H1 (cell line): ENCODE measurements at regions not wholly inside any gene's neighbourhood (a gene's known extent, or its start where the extent isn't known, plus 50 kb on each side); places are given as distances from the start of the nearest gene placed in this dataset.

Experiments
- CTCF ChIA-PET: fragments of 300-600 bp; sonication (Branson Sonifier 250); formaldehyde crosslinking; loops from one replicate; lab custom pipeline; 2021; ENCODE audit not compliant: partially characterized antibody; lab: Charles Lee
- POLR2A ChIA-PET: fragments of 300-600 bp; sonication (Branson Sonifier 250); formaldehyde crosslinking; loops from one replicate; lab custom pipeline; 2021; ENCODE audit warnings: inconsistent platforms; ENCODE audit not compliant: partially characterized antibody; lab: Charles Lee
- DNase-seq, 2 experiments: peaks; one replicate each; pipeline versions ENCODE4 v3.0.0 to v3.0.0-alpha.2; 2010 to 2022; ENCODE audit warnings: low spot score in 2 of 2, low read depth in 1 of 2, mixed read lengths in 1 of 2
- FAIRE-seq: peaks from 2 replicates; lab custom pipeline; 2011; peaks lifted over from hg19 to GRCh38; lab: Jason Lieb, UNC
- H2AFZ ChIP-seq: 2 replicates; pipeline ENCODE4 v1.8.1; 2012; ENCODE audit warnings: low read length, inconsistent platforms
- H2AK5ac ChIP-seq: 2 replicates; pipeline ENCODE4 v1.6.1; 2013; ENCODE audit warnings: low read depth, low read length
- H2BK120ac ChIP-seq: replicated peaks from 2 replicates; pipeline ENCODE3; 2013; ENCODE audit warnings: low read depth, low read length, inconsistent platforms
- H2BK12ac ChIP-seq: 2 replicates; pipeline ENCODE4 v1.6.1; 2013; ENCODE audit warnings: low read depth, low read length
- H2BK15ac ChIP-seq: 2 replicates; pipeline ENCODE4 v1.6.1; 2013; ENCODE audit warnings: low read length
- H2BK20ac ChIP-seq: 2 replicates; pipeline ENCODE4 v1.6.1; 2013; ENCODE audit warnings: low read length
- H2BK5ac ChIP-seq: 2 replicates; pipeline ENCODE4 v1.6.1; 2013; ENCODE audit warnings: low read depth, low read length
- H3K14ac ChIP-seq: 2 replicates; pipeline ENCODE4 v1.6.1; 2013; ENCODE audit warnings: inconsistent platforms; ENCODE audit not compliant: insufficient read length
- H3K18ac ChIP-seq: 2 replicates; pipeline ENCODE4 v1.6.1; 2013; ENCODE audit warnings: low read length; ENCODE audit errors: extremely low read depth
- H3K23ac ChIP-seq: 2 replicates; pipeline ENCODE4 v1.6.1; 2013; ENCODE audit warnings: inconsistent platforms; ENCODE audit not compliant: insufficient read length
- H3K23me2 ChIP-seq: 2 replicates; pipeline ENCODE4 v1.6.1; 2013; ENCODE audit warnings: low read depth, low read length
- H3K27ac ChIP-seq: 2 replicates; pipeline ENCODE4 v1.6.1; 2011; ENCODE audit warnings: low read depth, low read length, inconsistent platforms
- H3K27me3 ChIP-seq, 4 experiments: replicated peaks in 1 of 4; 1 replicate in 1 of 4; 2 replicates in 3 of 4; pipeline versions ENCODE4 v1.6.1 to v1.8.1; 2011 to 2013; ENCODE audit warnings: low read length in 3 of 4, mild to moderate bottlenecking in 3 of 4, inconsistent platforms in 2 of 4, mixed read lengths in 2 of 4, moderate library complexity in 1 of 4; ENCODE audit not compliant: control insufficient read depth in 3 of 4, insufficient read depth in 3 of 4; ENCODE audit errors: extremely low read depth in 1 of 4
- H3K36me3 ChIP-seq, 4 experiments: 2 replicates each; pipeline versions ENCODE4 v1.6.1 to v1.8.1; 2011 to 2013; ENCODE audit warnings: mild to moderate bottlenecking in 4 of 4, low read length in 3 of 4, moderate library complexity in 2 of 4, control low read depth in 1 of 4, inconsistent platforms in 1 of 4; ENCODE audit not compliant: insufficient read depth in 4 of 4, control insufficient read depth in 2 of 4
- H3K4ac ChIP-seq: replicated peaks from 2 replicates; pipeline ENCODE3; 2013; ENCODE audit warnings: low read length, low read depth, mixed read lengths, inconsistent platforms; ENCODE audit not compliant: insufficient read length
- H3K4me1 ChIP-seq, 4 experiments: replicated peaks in 1 of 4; 1 replicate in 1 of 4; 2 replicates in 3 of 4; pipeline versions ENCODE4 v1.6.1 to v1.8.1; 2011 to 2013; ENCODE audit warnings: low read length in 3 of 4, inconsistent platforms in 2 of 4, mixed read lengths in 1 of 4; ENCODE audit not compliant: insufficient read depth in 4 of 4, control insufficient read depth in 3 of 4
- H3K4me2 ChIP-seq, 2 experiments: 2 replicates each; pipeline versions ENCODE4 v1.6.1 to v1.8.1; 2011 to 2013; ENCODE audit warnings: low read depth in 2 of 2, low read length in 2 of 2, control low read depth in 1 of 2, inconsistent platforms in 1 of 2, mild to moderate bottlenecking in 1 of 2; ENCODE audit not compliant: insufficient read depth in 1 of 2
- H3K4me3 ChIP-seq, 4 experiments: fragments of 200-600, 300-600 bp in 1 of 4; sonication (generic), shearing (Covaris generic), sonication (Bioruptor Twin) in 1 of 4; 2 replicates each; pipeline versions ENCODE4 v1.5.1 to v1.8.1; 2011 to 2016; ENCODE audit warnings: low read length in 4 of 4, low read depth in 3 of 4, control low read depth in 2 of 4, inconsistent platforms in 2 of 4, mild to moderate bottlenecking in 2 of 4, mixed read lengths in 1 of 4, moderate library complexity in 1 of 4; ENCODE audit not compliant: insufficient read depth in 2 of 4; ENCODE audit errors: extremely low read depth in 1 of 4
- H3K56ac ChIP-seq: replicated peaks from 2 replicates; pipeline ENCODE3; 2013; ENCODE audit warnings: low read depth, mild to moderate bottlenecking, mixed read lengths, low read length, inconsistent platforms; ENCODE audit not compliant: insufficient read length
- H3K79me1 ChIP-seq: 2 replicates; pipeline ENCODE4 v1.6.1; 2013; ENCODE audit warnings: low read depth, low read length, control low read depth
- H3K79me2 ChIP-seq, 2 experiments: 2 replicates each; pipeline versions ENCODE4 v1.6.1 to v1.8.1; 2012 to 2013; ENCODE audit warnings: low read length in 2 of 2, mild to moderate bottlenecking in 2 of 2, inconsistent platforms in 1 of 2; ENCODE audit not compliant: insufficient read depth in 2 of 2, control insufficient read depth in 1 of 2
- H3K9ac ChIP-seq, 4 experiments: replicated peaks in 1 of 4; 1 replicate in 1 of 4; 2 replicates in 3 of 4; pipeline versions ENCODE4 v1.6.1 to v1.8.1; 2011 to 2013; ENCODE audit warnings: low read depth in 3 of 4, low read length in 3 of 4, control low read depth in 2 of 4, mild to moderate bottlenecking in 2 of 4, moderate library complexity in 2 of 4, inconsistent platforms in 1 of 4; ENCODE audit errors: extremely low read depth in 1 of 4
- H3K9me3 ChIP-seq, 2 experiments: 2 replicates each; pipeline versions ENCODE4 v1.6.1 to v1.8.1; 2012 to 2013; ENCODE audit warnings: mild to moderate bottlenecking in 2 of 2, moderate library complexity in 2 of 2, control low read depth in 1 of 2, inconsistent platforms in 1 of 2, low read depth in 1 of 2, low read length in 1 of 2, mixed read lengths in 1 of 2; ENCODE audit not compliant: insufficient read depth in 2 of 2
- H4K20me1 ChIP-seq, 2 experiments: replicated peaks in 1 of 2; 2 replicates each; pipeline versions ENCODE3 to v1.8.1; 2011 to 2013; ENCODE audit warnings: inconsistent platforms in 2 of 2, low read length in 2 of 2, mild to moderate bottlenecking in 1 of 2; ENCODE audit not compliant: insufficient read depth in 2 of 2, control insufficient read depth in 1 of 2
- H4K5ac ChIP-seq: 2 replicates; pipeline ENCODE4 v1.6.1; 2013; ENCODE audit warnings: low read length, low read depth, mixed read lengths, inconsistent platforms; ENCODE audit not compliant: insufficient read length
- H4K8ac ChIP-seq: 2 replicates; pipeline ENCODE4 v1.8.0; 2013; ENCODE audit warnings: mild to moderate bottlenecking, moderate library complexity, low read length, inconsistent platforms; ENCODE audit not compliant: insufficient read depth; ENCODE audit errors: extremely low read depth
- H4K91ac ChIP-seq: replicated peaks from 2 replicates; pipeline ENCODE3; 2013; ENCODE audit warnings: low read length, mixed read lengths, inconsistent platforms; ENCODE audit not compliant: insufficient read length
- BACH1 ChIP-seq: IDR thresholded peaks from 2 replicates; pipeline ENCODE4 v1.6.1; 2012; ENCODE audit warnings: low read length, improper control_type of control experiment
- CHD1 ChIP-seq: IDR thresholded peaks from 2 replicates; pipeline ENCODE4 v1.6.1; 2012; ENCODE audit warnings: low read depth, low read length, improper control_type of control experiment
- KDM5A ChIP-seq: fragments of 200-600 bp; IDR thresholded peaks from 2 replicates; pipeline ENCODE4 v1.7.1; 2012; ENCODE audit warnings: mild to moderate bottlenecking, low read length, inconsistent platforms, mixed read lengths
- SAP30 ChIP-seq: fragments of 300-600 bp; sonication (generic); IDR thresholded peaks from 2 replicates; pipeline ENCODE4 v1.7.1; 2012; ENCODE audit warnings: low read length, moderate library complexity, mild to moderate bottlenecking, inconsistent platforms; ENCODE audit not compliant: insufficient read depth, insufficient replicate concordance
- SIX5 ChIP-seq: IDR thresholded peaks from 2 replicates; pipeline ENCODE4 v1.6.1; 2011; ENCODE audit warnings: mild to moderate bottlenecking, low read depth, low read length
- SP1 ChIP-seq: IDR thresholded peaks from 2 replicates; pipeline ENCODE4 v1.6.1; 2011; ENCODE audit warnings: low read depth, low read length
- SP4 ChIP-seq: IDR thresholded peaks from 2 replicates; pipeline ENCODE4 v1.6.1; 2012; ENCODE audit warnings: low read length, inconsistent platforms
- SUZ12 ChIP-seq: fragments of 200-600 bp; sonication (generic); IDR thresholded peaks from 2 replicates; pipeline ENCODE4 v1.6.1; 2012; ENCODE audit warnings: mild to moderate bottlenecking, inconsistent platforms, low read length, moderate library complexity, mixed read lengths
- TAF1 ChIP-seq: IDR thresholded peaks from 2 replicates; pipeline ENCODE4 v1.6.1; 2011; ENCODE audit warnings: mild to moderate bottlenecking, low read depth, low read length
- TCF12 ChIP-seq: IDR thresholded peaks from 2 replicates; pipeline ENCODE4 v1.6.1; 2011; ENCODE audit warnings: low read depth, mild to moderate bottlenecking, low read length
- WGBS, 2 experiments: shearing (Covaris generic) in 1 of 2; methylation state at CpG; one replicate each; pipeline versions ENCODE4 v1.1.6 to v1.1.7; 2013 to 2015; ENCODE audit warnings: low lambda C conversion rate in 2 of 2, mixed read lengths in 2 of 2, inconsistent platforms in 1 of 2, low coverage in 1 of 2, missing lambda C conversion rate in 1 of 2; ENCODE audit not compliant: insufficient replicate concordance in 2 of 2, insufficient coverage in 1 of 2, insufficient read length in 1 of 2; ENCODE audit errors: extremely low coverage in 1 of 2, missing lambda C conversion rate in 1 of 2; 5-methylcytosine and 5-hydroxymethylcytosine counted together
- TF ChIP-seq, protein P1 (sequence below): IDR thresholded peaks from 2 replicates; pipeline ENCODE4 v1.6.1; 2012; ENCODE audit warnings: inconsistent platforms

DNA sequence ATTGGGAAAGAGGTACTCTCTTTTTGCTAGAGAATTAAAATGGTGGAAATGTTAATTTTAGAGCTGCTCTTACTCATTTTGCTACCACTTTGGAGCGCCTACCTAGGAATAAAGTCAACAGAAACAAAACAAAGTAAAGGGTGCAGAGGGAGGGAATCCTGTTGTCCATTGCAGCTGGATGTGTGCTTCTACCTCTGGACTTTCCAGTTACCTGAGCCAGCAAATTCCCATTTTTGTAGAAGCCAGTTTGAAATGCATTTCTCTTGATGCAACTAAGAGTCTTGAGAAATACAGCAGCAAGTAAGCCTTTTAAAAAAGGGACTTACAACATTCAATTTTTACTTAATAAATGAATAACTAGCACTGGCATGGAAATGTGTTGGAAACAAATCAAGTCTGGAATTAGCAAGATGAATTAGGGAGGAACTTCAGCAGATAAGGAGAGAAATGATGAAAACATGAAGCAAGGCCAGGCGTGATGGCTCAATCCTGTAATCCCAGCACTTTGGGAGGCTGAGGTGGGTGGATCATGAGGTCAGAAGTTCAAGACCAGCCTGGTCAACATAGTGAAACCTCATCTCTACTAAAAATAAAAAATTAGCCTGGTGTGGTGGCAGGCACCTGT, 113.5 kb upstream of the CTTNBP2 start:
- Histone ChIP-seq H3K36me3 (no peaks in the 10 kb centered on the region), H4K91ac (no peak overlapping the region), H4K5ac (no peak overlapping the region), H3K14ac (no peak overlapping the region), H3K23me2 (no peaks in the 10 kb centered on the region), H2BK5ac (no peak overlapping the region), H2BK20ac (no peak overlapping the region), H3K4me1 (no peaks in the 10 kb centered on the region), H2AFZ (no peak overlapping the region), H4K8ac (no peak overlapping the region), H3K79me1 (no peaks in the 10 kb centered on the region), H2AK5ac (no peak overlapping the region), H3K4me2 (no peak overlapping the region), H3K27ac (no peak overlapping the region), H2BK15ac (no peak overlapping the region), H3K4me3 (no peak overlapping the region), H4K20me1 (no peaks in the 10 kb centered on the region), H3K23ac (no peak overlapping the region), H3K56ac (no peak overlapping the region), H2BK120ac (no peak overlapping the region), H3K9ac (no peak overlapping the region), H3K79me2 (no peaks in the 10 kb centered on the region), H3K4ac (no peak overlapping the region), H3K27me3 (no peaks in the 10 kb centered on the region), H2BK12ac (no peak overlapping the region), H3K18ac (no peak overlapping the region), H3K9me3 (no peaks in the 10 kb centered on the region)
- WGBS, 2 experiments = 89% methylated on average over 2 of the region's 2 CpGs; no CpG with 5 or more reads in 1 of the 2 experiments
- CTCF ChIA-PET = interaction anchor here (1.5 kb wide), 1 partner anchor 14 kb away, joined by 5 read pairs; no protein-coding TSS in a partner anchor
- POLR2A ChIA-PET = no interaction called here
- DNase-seq = no peak
- no peak for TF ChIP-seq BACH1
- TF ChIP-seq CHD1 = no peak
- TF ChIP-seq TCF12 = no peak
- TF ChIP-seq KDM5A = no peak
- TF ChIP-seq SP1 = no peak
- no peak for TF ChIP-seq SUZ12
- TF ChIP-seq SP4 = no peak
- TF ChIP-seq TAF1 = no peak
- no peak for TF ChIP-seq SIX5
- TF ChIP-seq SAP30 = no peak
- TF ChIP-seq, protein P1, sequence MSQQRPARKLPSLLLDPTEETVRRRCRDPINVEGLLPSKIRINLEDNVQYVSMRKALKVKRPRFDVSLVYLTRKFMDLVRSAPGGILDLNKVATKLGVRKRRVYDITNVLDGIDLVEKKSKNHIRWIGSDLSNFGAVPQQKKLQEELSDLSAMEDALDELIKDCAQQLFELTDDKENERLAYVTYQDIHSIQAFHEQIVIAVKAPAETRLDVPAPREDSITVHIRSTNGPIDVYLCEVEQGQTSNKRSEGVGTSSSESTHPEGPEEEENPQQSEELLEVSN = no peak
- FAIRE-seq = no peak
